ENCODE measurements at regions not wholly inside any gene's neighbourhood (a gene's known extent, or its start where the extent isn't known, plus 50 kb on each side); places are given as distances from the start of the nearest gene placed in this dataset.

- H3K27ac Mint-ChIP-seq, result no peak overlapping the region
- H3K9me3 Mint-ChIP-seq, result peaks cover 11% of the 10 kb centered on the region
- H3K36me3 Mint-ChIP-seq, result no peaks in the 10 kb centered on the region
- TF ChIP-seq, protein P1, sequence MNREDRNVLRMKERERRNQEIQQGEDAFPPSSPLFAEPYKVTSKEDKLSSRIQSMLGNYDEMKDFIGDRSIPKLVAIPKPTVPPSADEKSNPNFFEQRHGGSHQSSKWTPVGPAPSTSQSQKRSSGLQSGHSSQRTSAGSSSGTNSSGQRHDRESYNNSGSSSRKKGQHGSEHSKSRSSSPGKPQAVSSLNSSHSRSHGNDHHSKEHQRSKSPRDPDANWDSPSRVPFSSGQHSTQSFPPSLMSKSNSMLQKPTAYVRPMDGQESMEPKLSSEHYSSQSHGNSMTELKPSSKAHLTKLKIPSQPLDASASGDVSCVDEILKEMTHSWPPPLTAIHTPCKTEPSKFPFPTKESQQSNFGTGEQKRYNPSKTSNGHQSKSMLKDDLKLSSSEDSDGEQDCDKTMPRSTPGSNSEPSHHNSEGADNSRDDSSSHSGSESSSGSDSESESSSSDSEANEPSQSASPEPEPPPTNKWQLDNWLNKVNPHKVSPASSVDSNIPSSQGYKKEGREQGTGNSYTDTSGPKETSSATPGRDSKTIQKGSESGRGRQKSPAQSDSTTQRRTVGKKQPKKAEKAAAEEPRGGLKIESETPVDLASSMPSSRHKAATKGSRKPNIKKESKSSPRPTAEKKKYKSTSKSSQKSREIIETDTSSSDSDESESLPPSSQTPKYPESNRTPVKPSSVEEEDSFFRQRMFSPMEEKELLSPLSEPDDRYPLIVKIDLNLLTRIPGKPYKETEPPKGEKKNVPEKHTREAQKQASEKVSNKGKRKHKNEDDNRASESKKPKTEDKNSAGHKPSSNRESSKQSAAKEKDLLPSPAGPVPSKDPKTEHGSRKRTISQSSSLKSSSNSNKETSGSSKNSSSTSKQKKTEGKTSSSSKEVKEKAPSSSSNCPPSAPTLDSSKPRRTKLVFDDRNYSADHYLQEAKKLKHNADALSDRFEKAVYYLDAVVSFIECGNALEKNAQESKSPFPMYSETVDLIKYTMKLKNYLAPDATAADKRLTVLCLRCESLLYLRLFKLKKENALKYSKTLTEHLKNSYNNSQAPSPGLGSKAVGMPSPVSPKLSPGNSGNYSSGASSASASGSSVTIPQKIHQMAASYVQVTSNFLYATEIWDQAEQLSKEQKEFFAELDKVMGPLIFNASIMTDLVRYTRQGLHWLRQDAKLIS (CRISPR knock-in tag; IDR thresholded peaks at IDR 0.05; ENCODE audit: borderline replicate concordance), result no peak
- TF ChIP-seq USF2 (CRISPR knock-in tag; IDR thresholded peaks at IDR 0.05), result peak; percentile 52
- peaks cover 11% of the 10 kb centered on the region for H3K4me1 Mint-ChIP-seq
- H3K4me3 Mint-ChIP-seq, result no peak overlapping the region
- POLR2A ChIA-PET, result no interaction called here
- no peak for DNase-seq (ENCODE audit: low spot score)
- no peak; the same call in 1 of the 2 replicates for ATAC-seq
- no peaks in the 10 kb centered on the region for H3K27me3 Mint-ChIP-seq (ENCODE audit: low read depth)
- CTCF ChIA-PET, result no interaction called here
Measured at GRCh38 chr11:95456714-95457491, 225.9 kb upstream of the SESN3 start.

DNA sequence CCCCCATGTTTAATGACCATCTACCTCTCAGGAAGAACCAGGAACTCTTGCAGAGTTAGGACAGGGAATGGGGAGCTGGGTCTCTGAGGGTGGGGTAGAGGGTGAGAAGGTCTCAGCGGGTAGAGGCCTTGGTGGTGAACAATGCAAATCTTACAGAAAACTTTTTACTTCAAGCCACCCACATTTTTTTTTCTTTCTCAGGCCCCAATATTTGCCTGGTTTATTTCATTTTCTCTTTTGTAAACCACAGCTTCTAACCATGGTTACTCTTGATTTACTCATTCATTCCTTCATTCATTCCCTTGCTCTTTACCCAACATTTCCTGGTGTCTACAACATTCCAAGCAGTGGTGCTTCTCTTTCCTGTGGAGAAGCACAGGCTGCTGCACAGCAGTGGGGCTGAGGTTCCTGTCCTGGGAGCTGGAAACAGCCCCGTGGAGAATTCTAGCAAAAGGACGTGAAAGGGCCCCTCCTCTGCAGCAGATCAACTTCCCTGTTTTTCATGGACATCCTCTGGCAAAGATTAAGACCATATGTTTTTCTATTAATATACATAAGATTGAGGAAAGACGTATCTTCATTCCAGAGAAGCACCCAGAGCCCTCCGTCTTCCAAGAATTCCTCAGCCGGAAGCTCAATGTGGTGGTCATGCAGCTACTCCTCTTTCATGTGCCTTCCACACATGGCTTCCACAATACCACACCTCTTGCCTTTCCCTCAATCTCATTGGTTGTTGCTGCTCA, 224.4 kb upstream of the SESN3 start:
- H3K9me3 Mint-ChIP-seq, result peaks cover 14% of the 10 kb centered on the region
- no peaks in the 10 kb centered on the region for H3K36me3 Mint-ChIP-seq
- ATAC-seq (no peak), DNase-seq (ENCODE audit: low spot score) (no peak)
- ChIA-PET POLR2A (no interaction called here), CTCF (interaction anchor here (1.5 to 1.8 kb wide), 2 partner anchors 250 to 303 kb away, joined by 4 to 10 read pairs; no protein-coding TSS in a partner anchor)
- H3K27ac Mint-ChIP-seq, result no peak overlapping the region
- TF ChIP-seq E2F4 (CRISPR knock-in tag; IDR thresholded peaks at IDR 0.05; ENCODE audit: borderline replicate concordance, low read depth), result no peak
- no peak for TF ChIP-seq RELA (CRISPR knock-in tag; IDR thresholded peaks at IDR 0.05; ENCODE audit: borderline replicate concordance)
- no peak for TF ChIP-seq IRF2 (CRISPR knock-in tag; IDR thresholded peaks at IDR 0.05; ENCODE audit: borderline replicate concordance, low read depth)
- TF ChIP-seq, protein P2, sequence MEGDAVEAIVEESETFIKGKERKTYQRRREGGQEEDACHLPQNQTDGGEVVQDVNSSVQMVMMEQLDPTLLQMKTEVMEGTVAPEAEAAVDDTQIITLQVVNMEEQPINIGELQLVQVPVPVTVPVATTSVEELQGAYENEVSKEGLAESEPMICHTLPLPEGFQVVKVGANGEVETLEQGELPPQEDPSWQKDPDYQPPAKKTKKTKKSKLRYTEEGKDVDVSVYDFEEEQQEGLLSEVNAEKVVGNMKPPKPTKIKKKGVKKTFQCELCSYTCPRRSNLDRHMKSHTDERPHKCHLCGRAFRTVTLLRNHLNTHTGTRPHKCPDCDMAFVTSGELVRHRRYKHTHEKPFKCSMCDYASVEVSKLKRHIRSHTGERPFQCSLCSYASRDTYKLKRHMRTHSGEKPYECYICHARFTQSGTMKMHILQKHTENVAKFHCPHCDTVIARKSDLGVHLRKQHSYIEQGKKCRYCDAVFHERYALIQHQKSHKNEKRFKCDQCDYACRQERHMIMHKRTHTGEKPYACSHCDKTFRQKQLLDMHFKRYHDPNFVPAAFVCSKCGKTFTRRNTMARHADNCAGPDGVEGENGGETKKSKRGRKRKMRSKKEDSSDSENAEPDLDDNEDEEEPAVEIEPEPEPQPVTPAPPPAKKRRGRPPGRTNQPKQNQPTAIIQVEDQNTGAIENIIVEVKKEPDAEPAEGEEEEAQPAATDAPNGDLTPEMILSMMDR (IDR thresholded peaks at IDR 0.05), result no peak
- TF ChIP-seq, protein P3, sequence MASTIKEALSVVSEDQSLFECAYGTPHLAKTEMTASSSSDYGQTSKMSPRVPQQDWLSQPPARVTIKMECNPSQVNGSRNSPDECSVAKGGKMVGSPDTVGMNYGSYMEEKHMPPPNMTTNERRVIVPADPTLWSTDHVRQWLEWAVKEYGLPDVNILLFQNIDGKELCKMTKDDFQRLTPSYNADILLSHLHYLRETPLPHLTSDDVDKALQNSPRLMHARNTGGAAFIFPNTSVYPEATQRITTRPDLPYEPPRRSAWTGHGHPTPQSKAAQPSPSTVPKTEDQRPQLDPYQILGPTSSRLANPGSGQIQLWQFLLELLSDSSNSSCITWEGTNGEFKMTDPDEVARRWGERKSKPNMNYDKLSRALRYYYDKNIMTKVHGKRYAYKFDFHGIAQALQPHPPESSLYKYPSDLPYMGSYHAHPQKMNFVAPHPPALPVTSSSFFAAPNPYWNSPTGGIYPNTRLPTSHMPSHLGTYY (CRISPR knock-in tag; IDR thresholded peaks at IDR 0.05), result no peak
- TF ChIP-seq, protein P4, sequence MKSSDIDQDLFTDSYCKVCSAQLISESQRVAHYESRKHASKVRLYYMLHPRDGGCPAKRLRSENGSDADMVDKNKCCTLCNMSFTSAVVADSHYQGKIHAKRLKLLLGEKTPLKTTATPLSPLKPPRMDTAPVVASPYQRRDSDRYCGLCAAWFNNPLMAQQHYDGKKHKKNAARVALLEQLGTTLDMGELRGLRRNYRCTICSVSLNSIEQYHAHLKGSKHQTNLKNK (CRISPR knock-in tag; IDR thresholded peaks at IDR 0.05), result no peak
- no peak for TF ChIP-seq ZNF416 (CRISPR knock-in tag; IDR thresholded peaks at IDR 0.05)
- no peak for TF ChIP-seq ETV6 (CRISPR knock-in tag; IDR thresholded peaks at IDR 0.05)
- TF ChIP-seq TEAD1 (CRISPR knock-in tag; IDR thresholded peaks at IDR 0.05), result no peak
- TF ChIP-seq, protein P5, sequence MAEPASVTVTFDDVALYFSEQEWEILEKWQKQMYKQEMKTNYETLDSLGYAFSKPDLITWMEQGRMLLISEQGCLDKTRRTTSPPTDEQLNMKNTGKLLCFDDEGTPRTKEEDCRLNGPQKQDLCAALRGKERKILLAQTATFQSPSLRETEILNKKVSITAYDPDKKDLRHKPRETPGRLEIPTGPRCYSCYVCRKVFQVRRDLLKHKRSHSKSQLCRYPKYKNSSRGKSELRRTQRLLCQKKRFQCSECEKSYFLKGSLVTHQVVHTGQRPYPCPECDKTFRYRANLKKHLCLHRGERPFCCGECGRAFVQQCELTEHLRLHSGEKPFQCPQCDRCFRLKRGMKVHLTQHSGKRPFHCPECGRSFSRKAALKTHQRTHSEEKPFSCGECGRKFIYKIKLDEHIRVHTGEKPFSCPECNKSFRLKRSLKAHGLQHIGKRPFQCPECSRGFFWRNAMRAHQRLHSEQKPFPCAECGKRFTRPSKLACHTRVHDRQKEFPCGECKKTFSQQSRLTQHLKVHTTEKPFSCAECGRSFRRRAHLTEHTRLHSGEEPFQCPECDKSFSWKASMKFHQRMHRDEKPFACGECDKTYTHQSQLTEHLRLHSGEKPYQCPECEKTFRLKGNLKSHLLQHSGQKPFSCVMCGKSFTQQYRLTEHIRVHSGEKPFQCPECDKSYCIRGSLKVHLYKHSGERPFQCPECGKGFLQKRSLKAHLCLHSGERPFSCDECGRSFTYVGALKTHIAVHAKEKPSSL (CRISPR knock-in tag; conservative IDR thresholded peaks at IDR 0.05), result no peak
- H3K4me3 Mint-ChIP-seq, result no peak overlapping the region
- H3K27me3 Mint-ChIP-seq (ENCODE audit: low read depth), result no peaks in the 10 kb centered on the region
- H3K4me1 Mint-ChIP-seq, result peaks cover 11% of the 10 kb centered on the region

Data from WTC11 (cell line).